IMR-90 (cell line): ENCODE measurements at regions not wholly inside any gene's neighbourhood (a gene's known extent, or its start where the extent isn't known, plus 50 kb on each side); places are given as distances from the start of the nearest gene placed in this dataset.

Experiments used
- CEBPB ChIP-seq: IDR thresholded peaks from 2 replicates; pipeline ENCODE4 v1.6.1; 2012; ENCODE audit warnings: low read depth, low read length, improper control_type of control experiment
- CHD1 ChIP-seq: IDR thresholded peaks from 2 replicates; pipeline ENCODE4 v1.6.1; 2012; ENCODE audit warnings: low read depth, low read length, improper control_type of control experiment
- CTCF ChIP-seq: conservative IDR thresholded peaks from 2 replicates; pipeline ENCODE4 v1.5.1; 2012; ENCODE audit warnings: mild to moderate bottlenecking, low read depth, low read length, improper control_type of control experiment
- ELK1 ChIP-seq: fragments of 150-350 bp; IDR thresholded peaks from 2 replicates; pipeline ENCODE4 v1.6.1; 2016; ENCODE audit warnings: low read depth, mild to moderate bottlenecking, low read length, moderate library complexity, borderline replicate concordance
- FOS ChIP-seq: fragments of 150-350 bp; IDR thresholded peaks from 2 replicates; pipeline ENCODE4 v1.6.1; 2016; ENCODE audit warnings: low read depth, low read length
- MAFK ChIP-seq: IDR thresholded peaks from 2 replicates; pipeline ENCODE4 v1.6.1; 2012; ENCODE audit warnings: low read depth, low read length, improper control_type of control experiment
- MAZ ChIP-seq: IDR thresholded peaks from 2 replicates; pipeline ENCODE4 v1.6.1; 2012; ENCODE audit warnings: low read depth, mild to moderate bottlenecking, low read length, improper control_type of control experiment, moderate library complexity, borderline replicate concordance
- MXI1 ChIP-seq: IDR thresholded peaks from 2 replicates; pipeline ENCODE4 v1.6.1; 2012; ENCODE audit warnings: low read depth, mild to moderate bottlenecking, low read length, moderate library complexity, borderline replicate concordance
- NFE2L2 ChIP-seq: fragments of 150-350 bp; IDR thresholded peaks from 2 replicates; pipeline ENCODE4 v1.6.1; 2016; ENCODE audit warnings: low read depth, mild to moderate bottlenecking, low read length
- POLR2A ChIP-seq: IDR thresholded peaks from 2 replicates; pipeline ENCODE4 v1.6.1; 2012; ENCODE audit warnings: mild to moderate bottlenecking, low read depth, low read length
- RFX5 ChIP-seq: IDR thresholded peaks from 2 replicates; pipeline ENCODE4 v1.8.0; 2012; ENCODE audit warnings: low read depth, mild to moderate bottlenecking, low read length, moderate library complexity
- SMC3 ChIP-seq: fragments of 150-350 bp; IDR thresholded peaks from 2 replicates; pipeline ENCODE4 v1.6.1; 2016; ENCODE audit warnings: low read depth, mild to moderate bottlenecking, antibody characterized with exemption, low read length, moderate library complexity
- USF2 ChIP-seq: fragments of 150-350 bp; IDR thresholded peaks from 2 replicates; pipeline ENCODE4 v1.6.1; 2017; ENCODE audit warnings: mild to moderate bottlenecking, antibody characterized with exemption, low read length, low read depth

- TF ChIP-seq CTCF (no peak), MXI1 (no peak), MAFK (no peak), POLR2A (no peak), CEBPB (no peak), SMC3 (no peak), ELK1 (no peak), MAZ (no peak), USF2 (no peak), RFX5 (no peak), CHD1 (no peak), NFE2L2 (no peak), FOS (no peak)
These were observed 146.4 kb upstream of the FOXN3 start for GRCh38 chr14:89563471-89563870.
